Thymus (tissue), 11 donors: ENCODE measurements at regions not wholly inside any gene's neighbourhood (a gene's known extent, or its start where the extent isn't known, plus 50 kb on each side); places are given as distances from the start of the nearest gene placed in this dataset.

Experiments
- DNase-seq, 9 donors: peaks; one replicate each; pipeline ENCODE4 v3.0.0-alpha.2; 2013; ENCODE audit warnings: low spot score in 9 of 9, low read depth in 6 of 9, missing footprints in 1 of 9
- H3K27ac ChIP-seq, 2 donors: one replicate each; pipeline ENCODE4 v1.5.1; 2013; ENCODE audit warnings: control low read depth in 1 of 2, low read depth in 1 of 2, low read length in 1 of 2, mild to moderate bottlenecking in 1 of 2, moderate library complexity in 1 of 2
- H3K27me3 ChIP-seq, 2 donors: one replicate each; pipeline ENCODE4 v1.5.1; 2013; ENCODE audit warnings: low read length in 1 of 2; ENCODE audit not compliant: control insufficient read depth in 2 of 2, insufficient read depth in 1 of 2
- H3K36me3 ChIP-seq, 2 donors: one replicate each; pipeline ENCODE4 v1.5.1; 2013; ENCODE audit warnings: low read length in 1 of 2, mild to moderate bottlenecking in 1 of 2, moderate library complexity in 1 of 2; ENCODE audit not compliant: control insufficient read depth in 2 of 2, insufficient read depth in 2 of 2
- H3K4me1 ChIP-seq, 2 donors: one replicate each; pipeline ENCODE4 v1.5.1; 2013; ENCODE audit warnings: low read length in 2 of 2; ENCODE audit not compliant: control insufficient read depth in 2 of 2, insufficient read depth in 2 of 2
- H3K4me3 ChIP-seq, 2 donors: one replicate each; pipeline ENCODE4 v1.5.1; 2013; ENCODE audit warnings: low read length in 2 of 2, control low read depth in 1 of 2, mild to moderate bottlenecking in 1 of 2
- H3K9me3 ChIP-seq, 2 donors: one replicate each; pipeline ENCODE4 v1.5.1; 2013; ENCODE audit warnings: low read length in 1 of 2, mild to moderate bottlenecking in 1 of 2; ENCODE audit not compliant: control insufficient read depth in 2 of 2, insufficient read depth in 1 of 2
- WGBS: extraction: QIAGEN DNeasy Blood & Tissue Kit; methylation state at CpG from one replicate; pipeline ENCODE4 v1.1.7; 2013; 5-methylcytosine and 5-hydroxymethylcytosine counted together
- donor health status: healthy.

- DNase-seq: no peak
- H3K9me3 ChIP-seq: peaks cover 0 to 1% of the 10 kb centered on the region in 2 donors
- 93% methylated on average over 9 of the region's 9 CpGs for WGBS
- no peak overlapping the region for H3K4me3 ChIP-seq
- peaks cover 0 to 2% of the 10 kb centered on the region in 2 donors for H3K4me1 ChIP-seq
- H3K27me3 ChIP-seq: no peaks in the 10 kb centered on the region
- H3K27ac ChIP-seq: no peak overlapping the region
- H3K36me3 ChIP-seq: no peaks in the 10 kb centered on the region
Observed at GRCh38 chr20:56842056-56842455, 212.9 kb downstream of the TFAP2C start.

GRCh38 chr20:56843386-56843785 is 214.3 kb downstream of the TFAP2C start:
- H3K4me3 ChIP-seq: no peak overlapping the region
- H3K4me1 ChIP-seq: peaks cover 0 to 2% of the 10 kb centered on the region in 2 donors
- H3K9me3 ChIP-seq: peaks cover 0 to 1% of the 10 kb centered on the region in 2 donors
- no peaks in the 10 kb centered on the region for H3K36me3 ChIP-seq
- DNase-seq: no peak
- WGBS: 84% methylated on average over 7 of the region's 7 CpGs
- H3K27ac ChIP-seq: no peak overlapping the region
- H3K27me3 ChIP-seq: no peaks in the 10 kb centered on the region

GRCh38 chr20:56843817-56844216 is 214.7 kb downstream of the TFAP2C start:
- Histone ChIP-seq H3K9me3 (peaks cover 0 to 1% of the 10 kb centered on the region in 2 donors), H3K27me3 (no peaks in the 10 kb centered on the region), H3K4me1 (peaks cover 0 to 2% of the 10 kb centered on the region in 2 donors), H3K27ac (no peak overlapping the region), H3K4me3 (no peak overlapping the region), H3K36me3 (no peaks in the 10 kb centered on the region)
- 58% methylated on average over 4 of the region's 4 CpGs for WGBS
- no peak for DNase-seq

GRCh38 chr20:56845546-56846086 is 216.5 kb downstream of the TFAP2C start:
- WGBS: 70% methylated on average over 4 of the region's 4 CpGs
- no peak overlapping the region for H3K27ac ChIP-seq
- peaks cover 0 to 2% of the 10 kb centered on the region in 2 donors for H3K4me1 ChIP-seq
- no peak overlapping the region for H3K4me3 ChIP-seq
- no peak for DNase-seq
- peaks cover 0 to 1% of the 10 kb centered on the region in 2 donors for H3K9me3 ChIP-seq
- no peaks in the 10 kb centered on the region for H3K27me3 ChIP-seq
- H3K36me3 ChIP-seq: no peaks in the 10 kb centered on the region

GRCh38 chr20:56848561-56848960 is 219.5 kb downstream of the TFAP2C start:
- Histone ChIP-seq H3K36me3 (no peaks in the 10 kb centered on the region), H3K27ac (no peak overlapping the region), H3K4me1 (peaks cover 0 to 2% of the 10 kb centered on the region in 2 donors), H3K27me3 (no peaks in the 10 kb centered on the region), H3K4me3 (no peak overlapping the region), H3K9me3 (no peaks in the 10 kb centered on the region)
- DNase-seq: no peak
- WGBS: 51% methylated on average over 12 of the region's 12 CpGs

- no peak for DNase-seq
- H3K4me1 ChIP-seq: no peaks in the 10 kb centered on the region
- H3K4me3 ChIP-seq: no peak overlapping the region
- no peaks in the 10 kb centered on the region for H3K36me3 ChIP-seq
- no peak overlapping the region for H3K27ac ChIP-seq
- 93% methylated on average over 1 of the region's 1 CpG for WGBS
- no peaks in the 10 kb centered on the region for H3K9me3 ChIP-seq
- no peaks in the 10 kb centered on the region for H3K27me3 ChIP-seq
Observed at GRCh38 chr20:56851552-56851951, 222.4 kb downstream of the TFAP2C start.

- 73% methylated on average over 7 of the region's 7 CpGs for WGBS
- H3K27ac ChIP-seq: no peak overlapping the region
- no peaks in the 10 kb centered on the region for H3K9me3 ChIP-seq
- DNase-seq: no peak
- H3K4me1 ChIP-seq: peaks cover 0 to 5% of the 10 kb centered on the region in 2 donors
- peaks cover 0 to 10% of the 10 kb centered on the region in 2 donors for H3K27me3 ChIP-seq
- H3K4me3 ChIP-seq: no peak overlapping the region
- H3K36me3 ChIP-seq: no peaks in the 10 kb centered on the region
Observed at GRCh38 chr20:56855708-56856107, 226.6 kb downstream of the TFAP2C start.

- H3K27ac ChIP-seq: no peak overlapping the region
- no peak for DNase-seq
- no peak overlapping the region for H3K4me3 ChIP-seq
- H3K9me3 ChIP-seq: no peaks in the 10 kb centered on the region
- 90% methylated on average over 8 of the region's 8 CpGs for WGBS
- H3K4me1 ChIP-seq: peaks cover 0 to 5% of the 10 kb centered on the region in 2 donors
- no peaks in the 10 kb centered on the region for H3K36me3 ChIP-seq
- peaks cover 3 to 15% of the 10 kb centered on the region in 2 donors for H3K27me3 ChIP-seq
Observed at GRCh38 chr20:56857950-56858349, 228.8 kb downstream of the TFAP2C start.

GRCh38 chr20:56859039-56859800 is 230.1 kb downstream of the TFAP2C start:
- peaks cover 3 to 15% of the 10 kb centered on the region in 2 donors for H3K27me3 ChIP-seq
- no peak for DNase-seq
- H3K4me1 ChIP-seq: peaks cover 0 to 5% of the 10 kb centered on the region in 2 donors
- H3K4me3 ChIP-seq: no peak overlapping the region
- WGBS: 56% methylated on average over 13 of the region's 13 CpGs
- no peak overlapping the region for H3K27ac ChIP-seq
- H3K36me3 ChIP-seq: no peaks in the 10 kb centered on the region
- H3K9me3 ChIP-seq: no peaks in the 10 kb centered on the region
